Nephron (organoid): ENCODE measurements at regions not wholly inside any gene's neighbourhood (a gene's known extent, or its start where the extent isn't known, plus 50 kb on each side); places are given as distances from the start of the nearest gene placed in this dataset.

ENCODE experiments used
- H3K27ac Mint-ChIP-seq, 3 experiments: 2 replicates each; pipeline ENCODE4 v1.8.0; 2020; ENCODE audit warnings: mixed read lengths in 3 of 3, mild to moderate bottlenecking in 2 of 3, moderate library complexity in 1 of 3
- H3K27me3 Mint-ChIP-seq: 2 replicates; pipeline ENCODE4 v1.8.0; 2021; ENCODE audit warnings: low read depth, mild to moderate bottlenecking, moderate library complexity, mixed read lengths
- H3K36me3 Mint-ChIP-seq: 2 replicates; pipeline ENCODE4 v1.8.0; 2020; ENCODE audit warnings: low read depth, mixed read lengths
- H3K4me1 Mint-ChIP-seq: 2 replicates; pipeline ENCODE4 v1.8.0; 2020; ENCODE audit warnings: mixed read lengths
- H3K4me3 Mint-ChIP-seq, 3 experiments: 2 replicates each; pipeline ENCODE4 v1.8.0; 2020; ENCODE audit warnings: mild to moderate bottlenecking in 3 of 3, mixed read lengths in 3 of 3, moderate library complexity in 2 of 3
- H3K9me3 Mint-ChIP-seq: 2 replicates; pipeline ENCODE4 v1.8.0; 2020; ENCODE audit warnings: mixed read lengths
- TF ChIP-seq, protein P1 (sequence below), 3 experiments: fragments of 200-600 bp; sonication (generic); IDR thresholded peaks; one replicate each; pipeline ENCODE4 v1.5.0; 2021; ENCODE audit warnings: antibody characterized with exemption in 3 of 3; ENCODE audit not compliant: unreplicated experiment in 3 of 3

- Mint-ChIP-seq H3K27ac (no peak overlapping the region), H3K9me3 (no peaks in the 10 kb centered on the region), H3K4me1 (peaks cover 14% of the 10 kb centered on the region), H3K36me3 (no peaks in the 10 kb centered on the region), H3K4me3 (no peak overlapping the region), H3K27me3 (peaks cover 11% of the 10 kb centered on the region)
- TF ChIP-seq, protein P1, sequence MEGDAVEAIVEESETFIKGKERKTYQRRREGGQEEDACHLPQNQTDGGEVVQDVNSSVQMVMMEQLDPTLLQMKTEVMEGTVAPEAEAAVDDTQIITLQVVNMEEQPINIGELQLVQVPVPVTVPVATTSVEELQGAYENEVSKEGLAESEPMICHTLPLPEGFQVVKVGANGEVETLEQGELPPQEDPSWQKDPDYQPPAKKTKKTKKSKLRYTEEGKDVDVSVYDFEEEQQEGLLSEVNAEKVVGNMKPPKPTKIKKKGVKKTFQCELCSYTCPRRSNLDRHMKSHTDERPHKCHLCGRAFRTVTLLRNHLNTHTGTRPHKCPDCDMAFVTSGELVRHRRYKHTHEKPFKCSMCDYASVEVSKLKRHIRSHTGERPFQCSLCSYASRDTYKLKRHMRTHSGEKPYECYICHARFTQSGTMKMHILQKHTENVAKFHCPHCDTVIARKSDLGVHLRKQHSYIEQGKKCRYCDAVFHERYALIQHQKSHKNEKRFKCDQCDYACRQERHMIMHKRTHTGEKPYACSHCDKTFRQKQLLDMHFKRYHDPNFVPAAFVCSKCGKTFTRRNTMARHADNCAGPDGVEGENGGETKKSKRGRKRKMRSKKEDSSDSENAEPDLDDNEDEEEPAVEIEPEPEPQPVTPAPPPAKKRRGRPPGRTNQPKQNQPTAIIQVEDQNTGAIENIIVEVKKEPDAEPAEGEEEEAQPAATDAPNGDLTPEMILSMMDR (IDR thresholded peaks at IDR 0.05; ENCODE audit: unreplicated experiment in 3 of 3): no peak
These were observed 88.3 kb upstream of the AFDN start for GRCh38 chr6:167738386-167738785.

GRCh38 chr6:167739721-167740475, 86.8 kb upstream of the AFDN start:
- Mint-ChIP-seq H3K4me3 (no peak overlapping the region), H3K36me3 (no peaks in the 10 kb centered on the region), H3K9me3 (no peaks in the 10 kb centered on the region), H3K4me1 (peaks cover 6% of the 10 kb centered on the region), H3K27me3 (peaks cover 7% of the 10 kb centered on the region), H3K27ac (no peak overlapping the region)
- TF ChIP-seq, protein P1 (IDR thresholded peaks at IDR 0.05; ENCODE audit: unreplicated experiment in 3 of 3): no peak

DNA sequence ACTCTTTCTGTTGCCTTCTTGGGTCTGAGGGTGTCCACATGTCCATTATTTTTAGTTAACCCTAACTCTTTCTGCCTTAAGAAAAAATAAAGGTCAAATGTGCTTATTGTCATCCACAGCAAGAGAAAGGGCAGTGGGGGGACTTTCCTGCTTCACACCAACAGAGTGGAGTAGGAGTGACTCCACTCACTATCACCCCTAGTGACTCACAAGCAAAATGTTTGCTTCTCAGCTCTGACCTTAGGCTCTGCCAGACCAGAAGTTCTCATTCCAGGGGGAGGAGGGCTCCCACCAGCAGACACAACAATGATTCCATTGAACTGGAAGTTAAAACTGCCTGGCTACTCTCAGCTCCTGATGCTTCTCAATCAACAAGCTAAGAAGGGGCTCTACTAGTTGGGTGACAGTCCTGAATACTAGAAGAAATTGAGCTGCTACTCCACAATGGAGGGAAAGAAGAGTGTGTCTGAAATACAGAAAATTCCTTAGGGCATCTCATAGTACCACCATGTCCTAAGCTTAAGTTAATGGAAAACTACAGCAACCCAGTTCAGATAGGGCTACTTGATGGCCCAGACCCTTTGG, 83.9 kb upstream of the AFDN start:
- Mint-ChIP-seq H3K4me3 (no peak overlapping the region), H3K36me3 (no peaks in the 10 kb centered on the region), H3K27ac (no peak overlapping the region), H3K4me1 (peaks cover 6% of the 10 kb centered on the region), H3K27me3 (peaks cover 9% of the 10 kb centered on the region), H3K9me3 (no peaks in the 10 kb centered on the region)
- TF ChIP-seq, protein P1 (IDR thresholded peaks at IDR 0.05; ENCODE audit: unreplicated experiment in 3 of 3): no peak

DNA sequence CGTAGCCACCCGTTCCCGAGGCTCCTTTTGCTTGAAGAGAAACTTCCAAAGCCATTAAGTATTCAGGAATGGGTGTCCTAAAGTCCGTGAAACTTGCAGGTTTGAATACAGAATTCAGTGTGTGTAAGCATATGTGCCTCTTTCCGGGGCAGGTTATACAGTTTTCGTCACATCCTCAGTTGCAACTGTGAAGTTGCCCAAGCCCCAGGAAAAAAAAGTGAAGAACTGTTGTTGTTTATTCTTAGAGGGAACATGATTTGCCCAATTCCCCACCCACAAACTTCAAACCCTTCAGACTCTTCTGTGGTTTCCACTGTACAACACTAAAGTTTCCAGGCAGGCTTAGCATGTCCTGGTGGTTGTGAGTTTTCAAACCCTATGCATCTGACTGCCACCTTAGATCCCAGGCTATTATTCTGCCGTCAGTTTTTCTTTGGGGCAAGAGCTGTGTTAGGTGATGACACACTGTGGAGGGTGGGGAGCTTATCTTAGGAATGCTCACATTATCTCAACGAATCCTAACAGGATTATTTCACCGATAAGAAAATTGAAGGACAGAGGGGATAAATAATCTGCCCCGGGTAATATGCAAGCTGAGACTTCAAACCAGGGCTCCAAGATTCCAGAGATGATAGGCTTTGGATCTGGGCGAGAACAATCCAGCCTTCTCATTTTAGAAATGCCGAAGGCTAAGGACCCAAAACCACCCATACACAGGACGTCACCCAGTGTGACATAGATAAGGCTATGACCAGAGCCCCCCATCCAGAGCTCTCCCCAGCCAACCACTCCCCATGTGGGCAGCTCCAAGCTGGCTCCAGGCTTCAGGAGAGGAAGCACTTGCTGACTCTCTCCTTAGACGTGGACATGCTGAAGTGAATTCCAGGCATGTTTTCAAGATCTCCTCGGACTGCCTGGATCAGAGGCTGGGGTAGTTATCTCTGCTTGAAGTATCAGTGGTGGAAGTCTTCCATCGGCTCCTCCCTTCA, 81.7 kb upstream of the AFDN start:
- Mint-ChIP-seq H3K4me3 (no peak overlapping the region), H3K4me1 (peaks cover 10% of the 10 kb centered on the region), H3K27ac (no peak overlapping the region), H3K9me3 (no peaks in the 10 kb centered on the region), H3K36me3 (no peaks in the 10 kb centered on the region), H3K27me3 (peaks cover 8% of the 10 kb centered on the region)
- TF ChIP-seq, protein P1 (IDR thresholded peaks at IDR 0.05; ENCODE audit: unreplicated experiment in 3 of 3): no peak

DNA sequence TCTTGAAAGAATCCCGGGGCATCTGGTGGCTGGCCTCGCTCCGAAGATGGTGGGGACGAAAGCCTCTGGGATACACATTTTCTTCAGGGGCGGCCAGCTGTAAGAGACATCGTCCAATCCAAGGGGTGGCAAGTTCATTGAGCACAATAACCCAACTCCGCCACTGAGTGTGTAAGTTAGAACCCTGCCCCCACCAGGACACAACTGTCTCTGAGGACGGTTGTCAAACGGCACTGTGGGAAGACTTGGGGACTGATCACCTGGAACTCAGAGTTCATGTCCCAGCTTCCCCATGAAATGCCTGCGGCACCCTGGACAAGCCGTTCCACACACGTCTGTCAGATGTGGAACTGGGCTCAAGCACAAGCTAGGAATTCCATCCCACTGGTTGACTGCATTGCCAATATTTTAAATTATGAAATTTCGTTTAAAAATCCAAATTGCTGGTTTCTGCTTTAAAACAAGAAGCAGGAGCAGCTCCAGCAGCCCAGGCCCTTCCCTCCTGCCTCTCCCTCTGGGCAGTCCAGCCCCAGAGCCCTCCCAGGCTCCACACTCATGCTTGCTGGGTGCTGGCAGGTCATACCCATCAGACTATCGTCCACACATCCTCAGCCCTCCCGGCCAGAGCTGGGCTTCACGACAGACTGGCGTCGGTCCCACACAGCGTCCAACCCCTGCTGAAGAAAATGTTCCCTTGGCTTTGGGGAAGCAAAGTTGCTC, 80.9 kb upstream of the AFDN start:
- Mint-ChIP-seq H3K4me1 (peaks cover 14% of the 10 kb centered on the region), H3K27ac (no peak overlapping the region), H3K27me3 (peaks cover 8% of the 10 kb centered on the region), H3K36me3 (no peaks in the 10 kb centered on the region), H3K4me3 (no peak overlapping the region), H3K9me3 (no peaks in the 10 kb centered on the region)
- TF ChIP-seq, protein P1 (IDR thresholded peaks at IDR 0.05; ENCODE audit: unreplicated experiment in 3 of 3): no peak
